ENCODE measurements at regions not wholly inside any gene's neighbourhood (a gene's known extent, or its start where the extent isn't known, plus 50 kb on each side); places are given as distances from the start of the nearest gene placed in this dataset.

DNA sequence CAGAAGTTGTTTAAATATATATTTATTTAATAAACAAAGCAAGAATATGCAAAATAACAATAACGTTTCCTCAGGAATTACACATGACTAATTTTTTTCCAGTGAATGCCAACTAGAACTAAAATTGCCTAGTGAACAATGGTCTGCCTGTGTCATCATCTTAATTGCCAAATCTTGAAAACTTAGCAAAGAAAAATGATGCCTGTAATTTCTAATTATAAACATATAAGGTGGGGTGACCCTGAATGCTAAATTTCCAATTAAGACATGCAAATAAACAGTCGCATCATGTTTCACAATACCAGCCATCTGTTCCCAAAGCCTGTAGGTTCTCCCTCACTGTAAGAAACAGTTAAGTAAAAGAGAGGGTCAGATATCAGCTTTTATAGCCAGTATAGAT, 67.6 kb upstream of the PLCL2 start:
- TF ChIP-seq, protein P1, sequence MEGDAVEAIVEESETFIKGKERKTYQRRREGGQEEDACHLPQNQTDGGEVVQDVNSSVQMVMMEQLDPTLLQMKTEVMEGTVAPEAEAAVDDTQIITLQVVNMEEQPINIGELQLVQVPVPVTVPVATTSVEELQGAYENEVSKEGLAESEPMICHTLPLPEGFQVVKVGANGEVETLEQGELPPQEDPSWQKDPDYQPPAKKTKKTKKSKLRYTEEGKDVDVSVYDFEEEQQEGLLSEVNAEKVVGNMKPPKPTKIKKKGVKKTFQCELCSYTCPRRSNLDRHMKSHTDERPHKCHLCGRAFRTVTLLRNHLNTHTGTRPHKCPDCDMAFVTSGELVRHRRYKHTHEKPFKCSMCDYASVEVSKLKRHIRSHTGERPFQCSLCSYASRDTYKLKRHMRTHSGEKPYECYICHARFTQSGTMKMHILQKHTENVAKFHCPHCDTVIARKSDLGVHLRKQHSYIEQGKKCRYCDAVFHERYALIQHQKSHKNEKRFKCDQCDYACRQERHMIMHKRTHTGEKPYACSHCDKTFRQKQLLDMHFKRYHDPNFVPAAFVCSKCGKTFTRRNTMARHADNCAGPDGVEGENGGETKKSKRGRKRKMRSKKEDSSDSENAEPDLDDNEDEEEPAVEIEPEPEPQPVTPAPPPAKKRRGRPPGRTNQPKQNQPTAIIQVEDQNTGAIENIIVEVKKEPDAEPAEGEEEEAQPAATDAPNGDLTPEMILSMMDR (conservative IDR thresholded peaks at IDR 0.05; ENCODE audit: low read length) = no peak
- no peak for TF ChIP-seq EZH2phosphoT487 (IDR thresholded peaks at IDR 0.05; ENCODE audit: borderline replicate concordance)

All from Loucy (cell line).